Esophagus (tissue), 2 donors: ENCODE measurements at regions not wholly inside any gene's neighbourhood (a gene's known extent, or its start where the extent isn't known, plus 50 kb on each side); places are given as distances from the start of the nearest gene placed in this dataset.

Source experiments
- H3K27ac ChIP-seq, 2 donors: one replicate each; pipeline ENCODE4 v1.5.1; 2013; ENCODE audit warnings: low read depth in 2 of 2, mild to moderate bottlenecking in 2 of 2, inconsistent platforms in 1 of 2, low read length in 1 of 2, moderate library complexity in 1 of 2
- H3K27me3 ChIP-seq, 2 donors: one replicate each; pipeline ENCODE4 v1.6.1; 2013; ENCODE audit warnings: low read length in 2 of 2, control low read depth in 1 of 2, mild to moderate bottlenecking in 1 of 2; ENCODE audit not compliant: insufficient read depth in 2 of 2, control insufficient read depth in 1 of 2
- H3K36me3 ChIP-seq, 2 donors: one replicate each; pipeline ENCODE4 v1.6.1; 2013; ENCODE audit warnings: low read length in 1 of 2; ENCODE audit not compliant: control insufficient read depth in 2 of 2, insufficient read depth in 2 of 2
- H3K4me1 ChIP-seq, 2 donors: one replicate each; pipeline ENCODE4 v1.6.1; 2013; ENCODE audit warnings: low read length in 1 of 2; ENCODE audit not compliant: control insufficient read depth in 2 of 2, insufficient read depth in 2 of 2
- H3K4me3 ChIP-seq, 2 donors: one replicate each; pipeline ENCODE4 v1.5.1; 2013; ENCODE audit warnings: low read length in 2 of 2, mild to moderate bottlenecking in 2 of 2, low read depth in 1 of 2, moderate library complexity in 1 of 2
- H3K9me3 ChIP-seq, 2 donors: one replicate each; pipeline ENCODE4 v1.6.1; 2013; ENCODE audit warnings: mild to moderate bottlenecking in 2 of 2, low read depth in 1 of 2, low read length in 1 of 2, moderate library complexity in 1 of 2; ENCODE audit not compliant: control insufficient read depth in 2 of 2, insufficient read depth in 1 of 2
- WGBS, 2 donors: extraction: QIAGEN DNeasy Blood & Tissue Kit; methylation state at CpG; one replicate each; pipeline ENCODE4 v1.1.7; 2013; 5-methylcytosine and 5-hydroxymethylcytosine counted together
- donor health status: healthy with polysubstance abuse.
- donor health status: Bipolar disorder and iron deficiency.

DNA sequence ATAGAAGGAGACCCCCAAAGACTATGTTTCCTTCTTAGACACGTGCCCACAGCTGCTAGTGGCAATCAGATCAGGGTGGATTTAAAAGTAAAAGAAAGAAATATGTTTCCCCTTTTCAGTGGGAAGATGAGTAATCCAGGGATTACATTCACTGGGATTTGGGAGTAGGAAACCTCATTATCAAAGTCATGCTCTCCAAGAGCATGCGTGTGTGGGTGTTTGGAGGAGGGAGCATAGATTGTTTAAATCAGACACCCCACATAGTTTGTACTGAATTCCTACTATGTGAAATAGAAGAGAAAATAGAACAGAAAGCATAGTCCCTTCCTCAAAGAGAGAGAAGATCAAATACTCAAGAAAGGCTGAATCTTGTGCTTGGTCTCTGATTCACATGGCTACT, 65.5 kb upstream of the TBCA start:
- no peaks in the 10 kb centered on the region for H3K4me1 ChIP-seq
- 77 to 82% methylated on average over 2 of the region's 2 CpGs for WGBS, 2 donors

DNA sequence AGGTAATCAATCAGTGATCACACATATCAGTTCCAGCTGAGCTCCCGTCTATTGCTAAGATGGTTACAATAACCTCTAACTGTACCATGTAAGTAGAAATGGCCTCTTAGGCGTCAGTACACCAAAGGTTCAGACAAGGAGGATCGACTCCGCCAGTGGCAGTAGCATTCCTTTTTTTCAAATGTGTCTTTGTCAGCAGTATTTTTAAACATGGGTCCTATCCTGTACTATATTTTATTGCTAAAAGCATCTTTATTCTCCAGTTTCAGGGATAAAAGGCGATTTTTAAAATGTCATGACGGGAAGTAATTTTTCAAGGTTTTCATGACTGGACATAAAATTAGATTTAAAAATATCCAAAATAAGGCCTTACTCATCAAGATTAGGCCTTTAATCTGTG, 64.8 kb upstream of the TBCA start:
- Histone ChIP-seq H3K36me3 (no peaks in the 10 kb centered on the region), H3K9me3 (no peaks in the 10 kb centered on the region), H3K4me1 (no peaks in the 10 kb centered on the region), H3K27ac (no peak overlapping the region), H3K4me3 (no peak overlapping the region), H3K27me3 (no peaks in the 10 kb centered on the region)
- WGBS, 2 donors: 84 to 93% methylated on average over 6 of the region's 6 CpGs

More for the DNA sequence above, 65.5 kb upstream of the TBCA start:
- Histone ChIP-seq H3K27ac (no peak overlapping the region), H3K4me3 (no peak overlapping the region), H3K27me3 (no peaks in the 10 kb centered on the region), H3K36me3 (no peaks in the 10 kb centered on the region), H3K9me3 (no peaks in the 10 kb centered on the region)

- WGBS, 2 donors: 82 to 87% methylated on average over 3 of the region's 3 CpGs
- no peaks in the 10 kb centered on the region for H3K9me3 ChIP-seq
- no peaks in the 10 kb centered on the region for H3K36me3 ChIP-seq
- H3K4me3 ChIP-seq: no peak overlapping the region
- H3K4me1 ChIP-seq: no peaks in the 10 kb centered on the region
- H3K27me3 ChIP-seq: no peaks in the 10 kb centered on the region
- H3K27ac ChIP-seq: no peak overlapping the region
Measured at GRCh38 chr5:77839691-77840090, 63.6 kb upstream of the TBCA start.

DNA sequence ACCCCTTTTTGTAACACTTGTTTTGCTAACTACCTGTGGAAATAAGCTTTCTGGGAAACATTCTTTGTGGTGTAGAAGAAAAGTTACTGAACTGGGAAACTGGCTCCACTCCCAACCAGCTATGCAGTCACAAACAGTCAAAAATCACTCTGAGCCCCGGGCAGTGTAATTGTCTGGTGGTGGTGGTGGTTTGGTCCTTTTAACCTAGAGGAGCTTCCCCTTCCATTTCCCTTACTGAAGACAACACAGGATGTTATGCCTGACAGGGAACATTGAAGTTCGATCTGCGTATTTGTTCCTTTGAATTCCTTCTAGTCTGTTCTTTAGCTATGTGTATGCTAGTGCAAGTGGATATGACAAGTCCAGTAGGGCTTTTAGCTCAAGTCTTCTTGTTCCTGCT, 56.8 kb upstream of the TBCA start:
- 65 to 68% methylated on average over 3 of the region's 3 CpGs for WGBS, 2 donors
- Histone ChIP-seq H3K27ac (no peak overlapping the region), H3K36me3 (no peaks in the 10 kb centered on the region), H3K4me3 (no peak overlapping the region), H3K27me3 (no peaks in the 10 kb centered on the region), H3K4me1 (no peaks in the 10 kb centered on the region), H3K9me3 (no peaks in the 10 kb centered on the region)

GRCh38 chr5:77832166-77832770, 56.1 kb upstream of the TBCA start:
- no peak overlapping the region for H3K27ac ChIP-seq
- no peaks in the 10 kb centered on the region for H3K27me3 ChIP-seq
- WGBS, 2 donors: 80 to 81% methylated on average over 5 of the region's 5 CpGs
- H3K9me3 ChIP-seq: no peaks in the 10 kb centered on the region
- no peaks in the 10 kb centered on the region for H3K36me3 ChIP-seq
- H3K4me3 ChIP-seq: no peak overlapping the region
- no peaks in the 10 kb centered on the region for H3K4me1 ChIP-seq

DNA sequence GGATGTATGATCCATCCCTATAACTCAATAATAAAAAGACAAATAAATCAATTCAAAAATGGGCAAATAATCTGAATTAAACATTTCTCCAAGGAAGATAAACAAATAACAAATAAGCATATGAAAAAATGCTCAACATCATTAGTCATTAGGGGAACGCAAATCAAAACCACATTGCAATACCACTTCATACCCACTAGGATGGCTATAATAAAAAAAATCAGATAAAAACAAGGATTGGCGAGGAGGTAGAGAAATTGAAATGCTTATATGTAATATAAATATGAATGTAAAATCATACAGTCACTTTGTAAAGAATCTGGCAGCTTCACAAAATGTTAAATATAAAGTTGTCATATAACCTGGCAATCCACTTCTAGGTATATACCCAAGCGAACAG, 52.3 kb upstream of the TBCA start:
- Histone ChIP-seq H3K36me3 (no peaks in the 10 kb centered on the region), H3K4me3 (no peak overlapping the region), H3K9me3 (no peaks in the 10 kb centered on the region), H3K4me1 (no peaks in the 10 kb centered on the region), H3K27me3 (no peaks in the 10 kb centered on the region), H3K27ac (no peak overlapping the region)
- WGBS, 2 donors: 76 to 84% methylated on average over 3 of the region's 3 CpGs
